ENCODE measurements at regions not wholly inside any gene's neighbourhood (a gene's known extent, or its start where the extent isn't known, plus 50 kb on each side); places are given as distances from the start of the nearest gene placed in this dataset.

DNA sequence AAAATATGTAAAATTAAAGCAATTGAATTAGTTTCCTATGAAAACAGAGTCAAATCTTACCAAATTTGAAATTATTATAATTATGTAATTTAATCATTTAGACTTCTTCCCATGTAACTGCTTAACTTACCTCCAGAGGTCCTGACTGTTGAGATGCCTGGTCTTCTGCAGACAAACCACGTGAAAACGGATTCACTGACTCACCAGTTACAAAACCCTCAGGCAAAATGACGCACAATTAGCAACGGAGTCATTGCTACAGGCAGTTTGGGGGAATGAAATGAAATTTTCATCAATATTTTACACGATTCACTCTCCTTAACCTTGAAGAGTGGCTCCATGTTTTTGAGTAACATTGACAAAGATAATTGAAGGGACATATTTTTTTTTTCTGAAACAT, 460.8 kb downstream of the MTRR start:
- TF ChIP-seq POLR2AphosphoS5 (IDR thresholded peaks at IDR 0.05; ENCODE audit: low read depth, low read length) (no peak), TAF1 (IDR thresholded peaks at IDR 0.05; ENCODE audit: borderline replicate concordance, insufficient read depth, low read length) (no peak), SIN3A (IDR thresholded peaks at IDR 0.05; ENCODE audit: borderline replicate concordance, insufficient read depth, low read length) (no peak), FOXP2 (optimal IDR thresholded peaks at IDR 0.05; ENCODE audit: borderline replicate concordance, extremely low read depth, extremely low read length, insufficient read depth) (no peak)
- TF ChIP-seq, protein P1, sequence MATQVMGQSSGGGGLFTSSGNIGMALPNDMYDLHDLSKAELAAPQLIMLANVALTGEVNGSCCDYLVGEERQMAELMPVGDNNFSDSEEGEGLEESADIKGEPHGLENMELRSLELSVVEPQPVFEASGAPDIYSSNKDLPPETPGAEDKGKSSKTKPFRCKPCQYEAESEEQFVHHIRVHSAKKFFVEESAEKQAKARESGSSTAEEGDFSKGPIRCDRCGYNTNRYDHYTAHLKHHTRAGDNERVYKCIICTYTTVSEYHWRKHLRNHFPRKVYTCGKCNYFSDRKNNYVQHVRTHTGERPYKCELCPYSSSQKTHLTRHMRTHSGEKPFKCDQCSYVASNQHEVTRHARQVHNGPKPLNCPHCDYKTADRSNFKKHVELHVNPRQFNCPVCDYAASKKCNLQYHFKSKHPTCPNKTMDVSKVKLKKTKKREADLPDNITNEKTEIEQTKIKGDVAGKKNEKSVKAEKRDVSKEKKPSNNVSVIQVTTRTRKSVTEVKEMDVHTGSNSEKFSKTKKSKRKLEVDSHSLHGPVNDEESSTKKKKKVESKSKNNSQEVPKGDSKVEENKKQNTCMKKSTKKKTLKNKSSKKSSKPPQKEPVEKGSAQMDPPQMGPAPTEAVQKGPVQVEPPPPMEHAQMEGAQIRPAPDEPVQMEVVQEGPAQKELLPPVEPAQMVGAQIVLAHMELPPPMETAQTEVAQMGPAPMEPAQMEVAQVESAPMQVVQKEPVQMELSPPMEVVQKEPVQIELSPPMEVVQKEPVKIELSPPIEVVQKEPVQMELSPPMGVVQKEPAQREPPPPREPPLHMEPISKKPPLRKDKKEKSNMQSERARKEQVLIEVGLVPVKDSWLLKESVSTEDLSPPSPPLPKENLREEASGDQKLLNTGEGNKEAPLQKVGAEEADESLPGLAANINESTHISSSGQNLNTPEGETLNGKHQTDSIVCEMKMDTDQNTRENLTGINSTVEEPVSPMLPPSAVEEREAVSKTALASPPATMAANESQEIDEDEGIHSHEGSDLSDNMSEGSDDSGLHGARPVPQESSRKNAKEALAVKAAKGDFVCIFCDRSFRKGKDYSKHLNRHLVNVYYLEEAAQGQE (IDR thresholded peaks at IDR 0.05; ENCODE audit: insufficient read depth in 1 of 2, low read depth in 2 of 2, low read length in 2 of 2), result no peak

Measured in PFSK-1 (cell line).